Smooth muscle cell of the brain vasculature (primary cell): ENCODE measurements at regions not wholly inside any gene's neighbourhood (a gene's known extent, or its start where the extent isn't known, plus 50 kb on each side); places are given as distances from the start of the nearest gene placed in this dataset.

Source experiments
- DNase-seq: peaks from one replicate; pipeline ENCODE4 v3.0.0-alpha.2; 2012; ENCODE audit warnings: low read depth, low spot score

- DNase-seq, result no peak
Measured at GRCh38 chr4:136113921-136114320, 1418.4 kb downstream of the PCDH18 start.

GRCh38 chr4:136112116-136112515, 1420.2 kb downstream of the PCDH18 start:
- DNase-seq, result no peak

GRCh38 chr4:136106753-136107152, 1425.5 kb downstream of the PCDH18 start:
- DNase-seq, result no peak

GRCh38 chr4:136103616-136104015, 1428.7 kb downstream of the PCDH18 start:
- no peak for DNase-seq

GRCh38 chr4:136097676-136098075, 1434.6 kb downstream of the PCDH18 start:
- DNase-seq, result no peak

GRCh38 chr4:136088211-136088867, 1444.0 kb downstream of the PCDH18 start:
- no peak for DNase-seq

- no peak for DNase-seq
Measured at GRCh38 chr4:136078976-136079375, 1453.3 kb downstream of the PCDH18 start.

- no peak for DNase-seq
Measured at GRCh38 chr4:136056748-136057147, 1475.5 kb downstream of the PCDH18 start.

GRCh38 chr4:136055360-136055759, 1476.9 kb downstream of the PCDH18 start:
- DNase-seq, result no peak

GRCh38 chr4:136036744-136037143, 1495.5 kb downstream of the PCDH18 start:
- peak; percentile 18 for DNase-seq

GRCh38 chr4:136032391-136032790, 1499.9 kb downstream of the PCDH18 start:
- no peak for DNase-seq

- no peak for DNase-seq
Measured at GRCh38 chr4:136025540-136025939, 1506.8 kb downstream of the PCDH18 start.

- DNase-seq, result no peak
Measured at GRCh38 chr4:136017556-136017955, 1514.7 kb downstream of the PCDH18 start.

GRCh38 chr4:136012220-136012619, 1520.1 kb downstream of the PCDH18 start:
- no peak for DNase-seq

GRCh38 chr4:136009258-136009832, 1522.9 kb downstream of the PCDH18 start:
- DNase-seq, result no peak

- no peak for DNase-seq
Measured at GRCh38 chr4:136007991-136008390, 1524.3 kb downstream of the PCDH18 start.

- DNase-seq, result no peak
Measured at GRCh38 chr4:136002316-136002715, 1530.0 kb downstream of the PCDH18 start.

GRCh38 chr4:136001791-136002190, 1530.5 kb downstream of the PCDH18 start:
- DNase-seq, result no peak

GRCh38 chr4:136000246-136000645, 1532.0 kb downstream of the PCDH18 start:
- no peak for DNase-seq

GRCh38 chr4:135994360-135994759, 1537.9 kb downstream of the PCDH18 start:
- DNase-seq, result no peak

- no peak for DNase-seq
Measured at GRCh38 chr4:135976860-135977259, 1555.4 kb downstream of the PCDH18 start.

GRCh38 chr4:135966936-135967335, 1565.4 kb downstream of the PCDH18 start:
- DNase-seq, result no peak

GRCh38 chr4:135963009-135963408, 1569.3 kb downstream of the PCDH18 start:
- no peak for DNase-seq

GRCh38 chr4:135949931-135950330, 1582.4 kb downstream of the PCDH18 start:
- no peak for DNase-seq
